Nucleus accumbens (tissue), 56 donors: ENCODE measurements at regions not wholly inside any gene's neighbourhood (a gene's known extent, or its start where the extent isn't known, plus 50 kb on each side); places are given as distances from the start of the nearest gene placed in this dataset.

Experiments
- DNase-seq, 56 donors: peaks; one replicate each; lab custom pipeline; 2025; lab: John Stamatoyannopoulos, UW

DNA sequence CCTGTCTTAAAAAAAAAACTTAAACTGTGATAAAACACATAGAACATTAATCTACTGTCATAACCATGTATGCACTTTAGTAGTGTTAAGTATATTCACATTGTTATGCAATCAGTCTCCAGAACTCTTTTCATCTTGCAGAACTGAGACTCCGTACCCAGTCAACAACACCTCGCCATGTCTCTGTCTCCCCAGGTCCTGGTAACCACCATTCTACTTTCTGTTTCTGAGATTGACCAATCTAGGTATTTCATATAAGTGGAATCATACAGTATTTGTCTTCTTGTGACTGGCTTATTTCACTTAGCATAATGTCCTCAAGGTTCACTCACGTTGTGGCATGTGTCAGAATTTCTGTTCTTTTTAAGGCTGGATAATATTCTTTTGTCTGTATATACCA, 290.8 kb upstream of the CXCR4 start:
- no peak for DNase-seq

DNA sequence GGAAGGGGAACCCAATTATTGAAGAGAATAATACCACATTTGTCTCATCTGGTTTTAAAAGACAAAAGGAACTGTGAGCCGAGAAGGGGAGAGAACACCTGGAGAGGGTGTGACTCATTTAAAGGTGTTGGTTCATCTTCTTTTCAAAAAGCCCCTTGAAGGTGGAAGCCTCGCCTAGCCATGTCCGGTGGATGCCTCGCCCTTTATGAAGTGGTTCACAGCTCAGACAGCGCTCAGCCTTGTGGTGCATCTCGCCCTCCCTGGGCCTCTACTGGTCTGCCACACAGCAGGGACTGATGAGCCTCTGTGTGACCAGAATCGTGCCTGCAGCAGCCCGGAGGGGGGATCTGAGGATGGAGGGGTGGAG, 290.0 kb upstream of the CXCR4 start:
- no peak for DNase-seq

DNA sequence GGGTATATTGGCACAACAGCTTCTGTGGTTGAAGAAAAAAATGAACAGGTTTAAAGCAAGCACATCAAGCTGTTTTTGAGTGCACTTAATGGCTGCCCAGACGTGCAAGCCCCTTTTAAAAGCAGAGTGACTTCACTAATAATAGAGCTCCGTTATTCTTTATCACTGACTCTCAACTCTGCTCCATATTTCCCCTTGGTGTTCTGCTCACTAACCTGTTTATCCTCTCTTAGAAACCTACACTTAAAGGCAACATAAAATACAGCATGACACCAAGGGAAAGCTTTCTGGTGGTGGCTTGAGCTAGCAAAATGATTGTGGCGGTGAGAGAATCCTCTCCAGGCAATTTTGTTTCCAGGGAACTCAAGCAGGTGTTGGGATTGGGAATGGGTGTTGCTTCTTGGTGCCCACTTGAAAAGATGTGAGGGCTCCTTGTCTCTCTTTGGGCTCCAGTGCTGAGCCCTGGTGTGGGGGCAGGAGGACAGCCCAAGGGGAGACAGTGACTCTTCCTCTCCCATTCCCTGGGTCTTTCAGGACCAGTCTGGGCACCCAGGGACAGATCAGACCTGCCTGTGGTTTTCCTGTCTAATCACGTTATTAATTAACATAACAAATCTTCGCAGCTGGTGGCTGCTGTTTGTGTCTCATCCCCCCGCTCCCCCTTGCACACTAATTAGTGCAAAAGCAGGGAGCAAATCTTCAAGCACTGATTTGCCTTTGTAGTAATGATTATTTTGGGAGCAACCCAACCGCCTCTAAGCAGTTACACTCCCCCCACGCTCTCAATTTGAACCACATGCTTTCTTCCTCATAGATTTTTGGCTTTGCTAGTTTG, 289.4 kb upstream of the CXCR4 start:
- DNase-seq = no peak

DNA sequence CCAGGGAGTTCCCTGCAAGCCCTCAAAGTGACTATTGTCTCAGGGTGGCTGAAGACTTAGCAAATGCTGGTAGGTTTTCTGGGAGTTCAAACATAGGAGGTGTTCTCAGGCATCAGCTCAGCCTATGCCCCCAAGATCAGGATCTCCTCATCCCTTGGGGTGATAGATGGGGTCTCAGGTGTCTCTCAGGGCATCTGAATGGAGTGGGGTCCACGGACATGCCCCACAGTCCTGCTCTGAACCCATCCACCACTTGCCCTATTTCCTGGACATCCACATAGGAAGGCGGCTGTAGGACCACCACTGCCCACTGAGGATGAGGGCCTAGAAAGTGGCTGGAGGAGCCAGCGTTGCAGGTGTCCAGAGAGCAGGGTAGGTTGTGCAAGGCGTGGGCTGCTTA, 287.0 kb upstream of the CXCR4 start:
- no peak for DNase-seq

DNA sequence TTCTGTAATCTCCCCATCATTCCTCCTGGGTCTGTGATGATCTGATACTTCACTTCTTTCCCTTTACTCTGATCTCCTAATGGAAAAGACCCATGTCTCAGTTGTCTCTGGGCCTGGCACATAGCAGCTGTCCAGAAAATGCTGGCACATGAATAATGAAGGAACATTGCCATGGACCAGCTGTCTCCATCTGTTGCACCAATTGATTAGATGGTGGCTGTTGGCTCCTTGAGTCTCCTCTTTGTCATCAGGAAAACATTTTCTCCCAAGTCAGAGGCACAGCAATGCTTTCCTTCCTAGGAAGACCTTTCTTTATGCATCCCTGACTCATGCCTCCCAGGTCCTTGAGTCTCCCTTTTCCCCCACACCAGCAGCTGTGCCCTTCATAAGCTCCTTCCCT, 286.2 kb upstream of the CXCR4 start:
- no peak for DNase-seq

DNA sequence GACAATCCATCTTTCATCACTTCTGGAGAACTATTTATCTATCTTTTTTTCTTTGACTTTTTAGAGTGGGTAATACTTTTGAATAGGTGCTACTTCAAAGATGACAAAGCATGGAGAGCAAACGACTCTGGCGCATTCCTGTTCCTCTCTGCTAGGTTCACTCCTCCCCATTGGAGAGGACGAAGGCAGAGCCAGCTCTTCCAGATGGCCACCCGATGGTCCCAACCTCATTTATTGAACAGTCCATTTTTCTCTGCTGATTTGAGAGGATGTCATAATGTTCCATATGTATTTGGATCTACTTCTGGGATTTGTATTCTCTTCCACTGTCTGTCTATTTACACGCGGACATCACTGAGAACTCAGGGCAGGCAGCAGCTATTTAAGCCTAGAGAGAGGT, 284.3 kb upstream of the CXCR4 start:
- no peak for DNase-seq

DNA sequence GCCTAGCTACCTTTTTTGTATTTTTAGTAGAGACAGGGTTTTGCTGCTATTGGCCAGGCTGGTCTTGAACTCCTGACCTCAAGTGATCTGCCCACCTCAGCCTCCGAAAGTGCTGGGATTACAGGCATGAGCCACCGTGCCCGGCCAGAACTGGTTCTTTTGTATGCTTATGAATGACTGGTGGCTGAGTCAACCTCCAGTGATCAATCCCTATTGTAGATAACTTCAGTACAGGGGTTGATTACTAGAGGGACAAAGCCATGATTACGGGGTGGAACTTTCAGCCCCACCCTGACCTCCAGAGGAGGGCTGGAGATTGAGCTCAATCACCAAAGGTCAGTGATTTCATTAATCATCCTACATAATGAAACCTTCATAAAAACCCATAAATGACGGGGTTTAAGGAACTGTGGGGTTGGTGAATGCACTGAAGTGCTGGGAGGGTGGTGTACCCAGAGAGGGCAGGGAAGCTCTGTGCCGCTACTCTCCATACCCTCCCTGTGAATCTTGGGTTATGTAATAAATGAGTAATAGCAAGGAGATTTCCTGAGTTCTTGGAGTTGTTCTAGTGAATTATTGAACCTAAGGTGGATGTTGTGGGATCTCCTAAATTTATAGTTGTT, 281.8 kb upstream of the CXCR4 start:
- DNase-seq = no peak

DNA sequence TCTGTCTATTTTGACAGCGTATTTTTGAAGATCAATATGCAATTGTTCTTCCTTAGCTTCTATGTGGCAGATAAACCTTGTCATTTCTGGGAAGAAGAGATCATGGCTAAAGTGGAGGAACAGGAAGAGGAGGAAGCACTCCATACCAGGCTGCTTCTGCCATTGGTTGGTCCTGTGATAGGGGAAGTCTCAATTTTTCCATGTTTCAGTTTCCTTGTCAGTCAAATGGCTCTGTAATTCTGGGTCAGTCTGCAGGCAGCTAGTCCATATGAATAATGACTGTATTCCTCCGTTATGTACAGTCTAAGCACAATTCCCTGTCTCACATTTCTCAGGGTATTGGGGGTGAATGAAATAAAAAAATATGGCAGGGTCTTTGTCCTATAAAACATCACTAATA, 277.6 kb upstream of the CXCR4 start:
- DNase-seq = no peak

DNA sequence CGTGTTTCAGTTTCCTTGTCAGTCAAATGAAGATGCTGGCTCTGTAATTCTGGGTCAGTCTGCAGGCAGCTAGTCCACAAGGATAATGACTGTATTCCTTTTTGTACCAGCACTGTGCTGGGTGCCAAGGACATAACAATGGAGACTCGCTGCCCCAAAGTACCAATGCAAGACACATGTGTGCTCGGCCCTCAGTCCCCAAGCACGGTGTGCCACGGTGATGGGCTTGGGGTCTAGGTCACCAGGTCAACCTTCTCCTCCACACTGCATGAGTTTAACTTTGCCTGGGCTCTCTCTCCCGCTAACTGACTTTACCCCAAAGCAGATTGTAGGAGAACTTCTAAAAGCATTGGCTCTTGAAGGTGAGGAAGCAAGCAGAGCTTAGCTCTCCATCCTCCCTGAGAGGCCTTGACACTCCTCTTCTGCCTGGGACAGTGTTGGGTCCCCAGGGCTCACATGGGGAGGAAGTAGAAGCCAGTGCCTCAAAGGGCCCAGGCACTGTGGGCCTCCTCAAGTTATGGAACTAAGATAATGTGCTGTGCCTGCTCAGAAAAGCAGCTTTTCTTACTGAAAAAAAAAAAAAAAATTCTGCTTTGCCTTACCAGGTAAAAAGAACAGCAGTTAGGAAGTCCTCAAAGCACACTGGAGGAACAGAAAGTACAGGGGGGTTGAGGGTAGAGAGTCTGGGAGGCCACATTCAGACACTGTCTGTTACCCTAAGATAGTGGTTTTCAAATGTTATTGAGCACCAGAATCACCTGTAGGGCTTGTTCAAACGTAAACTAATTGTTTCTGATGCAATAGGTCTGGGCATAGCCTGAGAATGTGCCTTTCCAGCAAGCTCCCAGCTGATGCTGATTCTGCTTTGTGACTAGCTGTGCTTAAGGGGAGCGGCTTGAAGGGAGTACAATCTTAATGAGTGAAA, 276.4 kb upstream of the CXCR4 start:
- no peak for DNase-seq

DNA sequence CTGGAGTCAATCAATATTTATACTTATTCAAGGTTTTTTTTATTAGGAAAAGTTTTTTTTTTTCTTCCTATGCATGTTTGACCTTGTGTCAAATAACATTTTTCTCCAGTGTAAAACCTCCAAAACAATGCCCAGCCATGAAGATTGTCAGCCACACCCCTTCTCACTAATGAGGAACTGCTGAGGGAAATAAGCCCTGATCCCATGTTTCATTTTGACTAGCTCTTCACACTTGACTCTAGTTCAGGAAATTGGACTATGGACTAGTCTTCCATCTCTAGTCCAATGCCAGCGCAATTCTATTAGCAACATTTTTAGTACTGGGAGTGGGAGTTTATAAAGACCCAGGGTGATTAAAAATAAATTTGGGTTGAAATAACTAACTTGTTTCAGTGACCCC, 275.6 kb upstream of the CXCR4 start:
- DNase-seq = no peak

DNA sequence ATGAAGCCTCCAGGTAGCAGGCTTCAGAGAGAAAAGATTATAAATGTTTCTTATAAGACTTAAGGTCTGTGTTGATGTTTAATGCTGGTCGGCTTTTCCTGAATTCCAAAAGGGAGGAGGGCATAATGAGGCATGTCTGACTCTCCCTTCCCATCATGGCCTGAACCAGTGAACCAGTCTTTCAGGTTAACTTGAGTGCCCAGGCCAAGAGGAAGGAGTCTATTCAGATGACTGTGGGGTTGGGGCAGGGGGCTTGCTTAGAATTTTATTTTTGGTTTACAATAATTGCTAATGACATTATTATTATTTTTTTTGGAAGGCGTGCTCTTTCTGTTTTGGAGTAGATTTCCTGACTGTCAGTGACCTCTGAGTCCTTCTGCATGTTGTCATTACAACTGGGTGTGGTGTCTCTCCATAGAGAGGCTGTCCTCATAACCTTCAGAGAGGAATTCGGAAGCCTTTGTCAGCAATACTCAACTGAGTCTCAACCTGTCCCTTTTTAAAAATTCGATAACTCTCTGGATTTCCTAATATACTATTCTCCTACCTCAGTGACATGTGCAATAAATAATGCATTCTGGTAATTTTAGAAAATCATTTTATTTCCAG, 275.1 kb upstream of the CXCR4 start:
- DNase-seq = no peak

DNA sequence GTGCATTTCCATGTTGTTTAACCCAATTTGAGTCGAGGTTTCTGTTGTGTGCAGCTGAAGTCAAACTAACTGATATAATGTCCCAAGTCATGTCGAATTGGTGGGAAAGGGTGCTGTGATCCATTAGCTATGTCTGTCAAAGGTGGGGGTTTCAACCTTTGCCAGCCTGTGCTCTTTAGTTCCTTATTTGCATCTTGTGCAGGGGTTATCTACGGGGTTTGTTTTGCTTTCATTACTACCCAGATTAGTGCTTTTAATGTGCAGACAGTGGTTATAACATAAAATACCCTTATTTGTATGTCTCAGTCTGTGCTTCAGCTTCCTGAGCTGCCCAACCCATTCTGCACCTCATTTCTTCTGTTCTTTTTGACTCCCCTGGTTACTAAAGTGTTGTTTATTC, 271.9 kb upstream of the CXCR4 start:
- no peak for DNase-seq

DNA sequence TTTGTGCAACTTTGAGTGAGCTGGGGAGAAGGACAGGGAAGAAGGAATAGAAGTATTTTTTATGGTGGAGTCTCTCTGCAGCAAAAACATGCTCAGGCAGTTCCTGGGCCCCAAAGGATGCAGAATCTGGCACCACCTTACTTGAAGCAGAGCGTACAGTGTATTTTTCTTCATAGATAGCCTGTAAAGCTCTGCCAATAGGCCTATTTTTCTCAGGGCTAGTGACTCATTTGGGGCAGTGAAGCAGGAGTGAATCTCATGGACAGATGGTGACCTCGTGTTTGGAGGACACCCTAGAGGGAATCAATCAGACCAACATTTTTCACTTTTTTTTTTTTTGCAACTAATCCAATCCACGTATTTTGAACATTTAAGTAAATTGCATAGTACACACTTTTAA, 268.1 kb upstream of the CXCR4 start:
- no peak for DNase-seq

DNA sequence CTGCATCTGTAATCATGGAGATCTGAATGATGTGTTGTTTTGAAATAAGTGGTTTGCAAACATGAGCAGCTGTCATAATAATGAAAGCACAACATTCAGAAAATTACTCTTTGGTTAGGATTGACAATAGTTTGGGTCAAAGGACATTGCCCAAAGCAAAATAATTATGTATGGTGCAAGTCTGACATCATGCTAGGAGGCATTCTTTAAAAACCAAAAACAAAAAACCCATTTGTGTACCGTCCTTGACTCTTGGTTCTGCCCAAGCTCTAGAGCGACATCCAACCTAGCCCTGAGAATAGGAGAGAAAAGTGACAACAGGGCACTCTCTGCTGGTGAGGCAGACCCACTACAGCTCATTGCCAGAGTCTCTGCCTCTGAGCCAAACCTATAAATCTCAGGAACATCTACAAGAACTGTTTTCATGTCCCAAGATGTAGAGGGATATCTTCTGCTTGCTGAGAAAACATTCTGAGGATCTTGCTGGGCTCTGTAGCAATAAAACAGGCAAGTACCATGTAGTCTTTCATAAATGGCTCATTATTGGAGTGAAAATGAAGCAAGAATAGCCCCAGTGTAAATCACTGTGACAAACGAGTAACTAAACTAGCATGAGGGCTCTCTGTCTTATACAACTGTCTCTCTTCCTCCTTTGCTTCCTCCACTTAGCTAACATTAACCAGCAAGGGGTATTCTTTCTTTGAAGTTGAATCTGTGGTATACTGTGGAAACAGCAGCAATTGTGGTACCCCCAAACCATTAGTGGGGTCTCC, 266.8 kb upstream of the CXCR4 start:
- DNase-seq = peak in 22 of 56 donors; percentile 3 to 46 (median 17)

DNA sequence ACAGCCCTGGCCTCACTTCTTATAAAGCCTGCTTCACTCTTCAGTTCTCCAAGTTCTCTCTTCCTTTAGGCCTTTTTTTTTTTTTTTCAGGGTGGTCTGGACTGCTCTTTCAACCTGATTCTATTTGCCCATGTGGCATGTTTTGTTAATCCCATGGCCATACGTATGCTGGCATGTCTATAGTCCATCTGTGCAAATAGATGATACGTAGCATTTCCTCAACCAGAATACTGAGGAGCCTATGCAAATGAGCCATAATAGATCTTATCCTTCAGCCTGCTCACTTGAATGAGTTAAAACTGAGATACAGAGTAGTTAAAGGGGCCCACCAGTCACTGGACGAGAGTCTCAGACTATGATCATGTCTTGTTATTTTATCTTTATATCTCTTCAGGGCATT, 265.2 kb upstream of the CXCR4 start:
- DNase-seq = no peak

DNA sequence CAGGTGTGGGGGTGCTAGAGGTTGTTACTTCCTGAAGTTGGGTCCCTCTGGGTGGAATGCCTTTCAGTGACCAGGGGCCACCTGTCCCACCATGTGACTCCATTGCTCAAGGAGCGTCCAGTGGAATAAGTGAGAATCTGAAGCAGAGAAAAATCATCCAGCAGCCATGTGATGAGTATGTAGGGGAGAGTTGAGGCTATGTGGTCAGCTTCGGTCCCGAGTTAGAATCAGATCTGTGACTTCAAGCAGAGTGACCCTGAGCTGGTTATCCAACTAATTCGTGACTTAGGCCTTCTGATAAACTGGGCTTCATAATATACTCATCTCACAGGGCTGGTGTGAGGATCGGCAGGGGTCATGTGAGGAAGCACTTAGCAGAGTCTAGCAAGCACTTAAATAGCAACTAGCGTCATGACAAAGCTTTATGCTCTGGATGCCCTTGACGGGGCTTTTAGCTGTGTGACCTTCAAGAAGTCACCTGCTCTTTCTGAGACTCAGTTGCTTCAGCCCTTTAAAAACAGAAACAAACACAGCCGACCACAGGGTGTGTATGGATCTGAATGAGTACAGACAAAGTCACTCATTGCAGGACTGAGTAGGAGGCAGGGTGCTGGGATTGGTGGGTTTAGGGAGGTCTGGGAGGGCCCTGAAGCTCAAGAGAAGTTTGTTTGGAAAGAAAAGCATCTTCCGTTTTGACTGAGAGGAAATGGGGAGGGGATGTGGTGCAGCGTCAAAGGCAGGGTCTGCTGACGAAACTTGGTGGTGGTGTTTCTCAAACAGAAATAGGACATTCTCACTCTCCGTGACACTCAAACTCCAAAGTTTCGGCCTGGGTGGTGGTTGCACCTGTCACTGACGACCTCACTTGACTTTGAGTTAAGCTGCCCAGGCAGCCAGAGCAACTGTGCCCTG, 264.0 kb upstream of the CXCR4 start:
- no peak for DNase-seq

DNA sequence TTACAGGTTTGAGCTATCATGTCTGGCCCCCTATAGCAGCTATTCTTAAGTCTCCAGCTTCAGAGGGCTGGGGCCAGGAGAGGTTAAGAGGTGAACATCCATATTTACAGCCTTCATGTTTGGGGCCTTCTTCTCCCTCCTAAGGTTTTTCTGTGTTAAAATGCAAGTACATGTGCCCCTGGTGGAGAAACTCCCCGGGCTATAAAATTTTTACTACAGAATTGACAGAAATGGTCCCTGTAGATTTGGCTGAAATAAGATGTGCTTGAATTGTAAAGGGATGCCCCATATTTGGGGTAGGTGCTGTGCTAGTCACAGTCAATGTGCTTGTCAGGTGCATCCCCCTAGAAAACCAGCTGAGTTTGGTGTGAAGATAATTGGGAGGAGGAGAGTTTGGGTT, 263.3 kb upstream of the CXCR4 start:
- DNase-seq = no peak

DNA sequence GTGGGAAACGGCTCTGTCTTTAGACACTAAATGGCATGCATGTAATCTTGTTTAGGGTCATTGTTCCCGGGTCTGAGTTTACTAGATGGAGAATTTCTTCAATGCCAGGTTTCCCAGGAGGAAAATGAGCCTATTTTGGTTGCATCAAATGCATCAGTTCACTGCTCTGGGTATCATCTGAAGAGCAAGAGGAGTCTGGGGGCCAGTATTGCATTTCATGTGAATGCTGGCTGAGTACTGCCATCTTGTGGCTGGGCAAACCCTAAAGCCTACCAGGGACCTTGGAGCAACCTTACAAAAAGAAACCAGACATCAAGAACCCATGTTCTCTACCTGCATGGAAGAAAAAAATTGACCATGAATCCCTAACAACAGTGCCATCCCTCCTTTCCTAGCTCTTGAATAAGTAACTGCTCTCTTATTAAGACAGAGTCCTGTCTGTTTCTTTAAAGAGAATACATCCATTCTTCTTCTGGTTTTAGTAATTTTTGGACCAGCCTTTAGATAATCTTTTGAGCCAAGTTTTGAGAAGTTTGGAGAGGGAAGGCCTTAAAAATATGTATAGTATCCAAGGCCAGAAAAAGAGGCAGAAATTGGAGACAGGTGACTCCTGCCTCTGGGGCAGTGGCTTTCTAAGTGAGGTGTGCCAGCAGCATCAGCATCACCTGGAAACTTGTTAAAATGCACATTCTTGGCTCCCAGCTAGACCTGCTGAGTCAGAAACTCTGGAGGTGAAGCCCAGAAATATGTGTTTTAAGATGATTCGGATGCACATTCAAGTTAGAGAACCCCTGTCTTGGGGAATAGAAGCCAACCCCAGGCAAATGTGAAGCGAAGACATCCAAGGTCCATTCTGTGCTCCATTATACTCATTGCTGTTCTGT, 261.0 kb upstream of the CXCR4 start:
- DNase-seq = peak in 45 of 56 donors; percentile 5 to 79 (median 28)
